GM23338 (cell line): ENCODE measurements at regions not wholly inside any gene's neighbourhood (a gene's known extent, or its start where the extent isn't known, plus 50 kb on each side); places are given as distances from the start of the nearest gene placed in this dataset.
A peak's percentile ranks its signal among the peaks of the same experiment; 100 is the strongest.

Source experiments
- ATAC-seq: fragments of 200-7000 bp; cut with Tn5 transposase; 3 replicates; pipeline ENCODE4 v1.9.1; 2020
- DNase-seq: peaks from one replicate; pipeline ENCODE4 v3.0.0-alpha.2; 2015; ENCODE audit warnings: low spot score
- H2AFZ ChIP-seq: fragments of 200-600 bp; sonication (generic); 2 replicates; pipeline ENCODE4 v1.8.0; 2016; ENCODE audit warnings: antibody characterized with exemption, mild to moderate bottlenecking, moderate library complexity
- H3F3A ChIP-seq: fragments of 200-600 bp; sonication (generic); replicated peaks from 2 replicates; pipeline ENCODE4 v1.8.0; 2017; ENCODE audit warnings: antibody characterized with exemption, mixed run types, low read depth
- H3K27ac ChIP-seq: fragments of 200-600 bp; sonication (generic); 2 replicates; pipeline ENCODE4 v1.6.1; 2016; ENCODE audit warnings: low read depth
- H3K27me3 ChIP-seq: fragments of 200-600 bp; sonication (generic); 2 replicates; pipeline ENCODE4 v1.8.0; 2016; ENCODE audit warnings: mild to moderate bottlenecking, mixed run types, moderate library complexity; ENCODE audit not compliant: insufficient read depth
- H3K36me3 ChIP-seq: fragments of 200-600 bp; sonication (generic); 2 replicates; pipeline ENCODE4 v1.8.0; 2016; ENCODE audit warnings: mild to moderate bottlenecking; ENCODE audit not compliant: insufficient read depth
- H3K4me1 ChIP-seq: fragments of 200-600 bp; sonication (generic); 2 replicates; pipeline ENCODE4 v1.8.0; 2016; ENCODE audit warnings: mild to moderate bottlenecking, moderate library complexity; ENCODE audit not compliant: insufficient read depth
- H3K4me2 ChIP-seq: fragments of 200-600 bp; sonication (generic); 2 replicates; pipeline ENCODE4 v1.7.1; 2017; ENCODE audit warnings: mixed run types
- H3K4me3 ChIP-seq: fragments of 200-600 bp; sonication (generic); 2 replicates; pipeline ENCODE4 v1.6.1; 2016; ENCODE audit warnings: mixed run types
- H3K79me2 ChIP-seq: fragments of 200-600 bp; sonication (generic); replicated peaks from 2 replicates; pipeline ENCODE4 v1.8.0; 2017; ENCODE audit warnings: mild to moderate bottlenecking; ENCODE audit not compliant: insufficient read depth
- H3K9me2 ChIP-seq: fragments of 200-600 bp; sonication (generic); 2 replicates; pipeline ENCODE4 v1.8.0; 2017; ENCODE audit not compliant: insufficient read depth
- H4K20me1 ChIP-seq: fragments of 200-600 bp; sonication (generic); replicated peaks from 2 replicates; pipeline ENCODE4 v1.8.0; 2017; ENCODE audit warnings: mild to moderate bottlenecking; ENCODE audit not compliant: insufficient read depth
- H3K27ac Mint-ChIP-seq: 2 replicates; pipeline ENCODE4 v1.8.0; 2020; ENCODE audit warnings: inconsistent platforms, mild to moderate bottlenecking, moderate library complexity, mixed read lengths
- H3K27me3 Mint-ChIP-seq: 3 replicates; pipeline ENCODE4 v1.8.0; 2022; ENCODE audit warnings: low read depth, mild to moderate bottlenecking, moderate library complexity, mixed read lengths, inconsistent platforms; ENCODE audit not compliant: insufficient read depth, poor library complexity
- H3K36me3 Mint-ChIP-seq: 3 replicates; pipeline ENCODE4 v1.8.0; 2021; ENCODE audit warnings: low read depth, mild to moderate bottlenecking, inconsistent platforms, moderate library complexity, mixed read lengths
- H3K4me1 Mint-ChIP-seq: 3 replicates; pipeline ENCODE4 v1.8.0; 2020; ENCODE audit warnings: mild to moderate bottlenecking, inconsistent platforms, mixed read lengths
- H3K4me3 Mint-ChIP-seq: 3 replicates; pipeline ENCODE4 v1.8.0; 2021; ENCODE audit warnings: moderate library complexity, mild to moderate bottlenecking, inconsistent platforms, mixed read lengths
- H3K9me3 Mint-ChIP-seq: 3 replicates; pipeline ENCODE4 v1.8.0; 2020; ENCODE audit warnings: moderate library complexity, mild to moderate bottlenecking, inconsistent platforms, mixed read lengths
- CREB1 ChIP-seq: fragments of 250-450 bp; sonication (Bioruptor Pico); IDR thresholded peaks from 2 replicates; pipeline ENCODE4 v1.5.0; 2020; ENCODE audit warnings: low read depth, mild to moderate bottlenecking, moderate library complexity
- EZH2 ChIP-seq: fragments of 200-600 bp; sonication (generic); IDR thresholded peaks from one replicate; pipeline ENCODE4 v1.8.0; 2017; ENCODE audit warnings: antibody characterized with exemption, mild to moderate bottlenecking, low read depth; ENCODE audit not compliant: unreplicated experiment
- EZH2phosphoT487 ChIP-seq: fragments of 200-600 bp; sonication (generic); IDR thresholded peaks from one replicate; pipeline ENCODE4 v1.8.1; 2018; ENCODE audit warnings: antibody characterized with exemption; ENCODE audit not compliant: unreplicated experiment
- JUNB ChIP-seq: IDR thresholded peaks from one replicate; pipeline ENCODE4 v1.6.1; 2016; ENCODE audit warnings: antibody characterized with exemption; ENCODE audit not compliant: unreplicated experiment
- NANOG ChIP-seq: IDR thresholded peaks from 2 replicates; pipeline ENCODE4 v1.6.1; 2016; ENCODE audit warnings: antibody characterized with exemption, borderline replicate concordance
- POLR2AphosphoS5 ChIP-seq: IDR thresholded peaks from 2 replicates; pipeline ENCODE4 v1.6.1; 2016; ENCODE audit warnings: antibody characterized with exemption, low read depth
- STAT1 ChIP-seq: IDR thresholded peaks from one replicate; pipeline ENCODE4 v1.6.1; 2016; ENCODE audit warnings: antibody characterized with exemption; ENCODE audit not compliant: unreplicated experiment
- ZNF114 ChIP-seq: fragments of 250-450 bp; sonication (Bioruptor Pico); IDR thresholded peaks from 2 replicates; pipeline ENCODE4 v1.5.0; 2020; ENCODE audit warnings: mild to moderate bottlenecking, moderate library complexity
- ZNF331 ChIP-seq: fragments of 250-450 bp; sonication (Bioruptor Pico); IDR thresholded peaks from 2 replicates; pipeline ENCODE4 v1.5.0; 2020; ENCODE audit warnings: low read depth, mild to moderate bottlenecking, moderate library complexity
- TF ChIP-seq, protein P1 (sequence below): fragments of 250-450 bp; sonication (Bioruptor Pico); IDR thresholded peaks from 2 replicates; pipeline ENCODE4 v1.5.0; 2020; ENCODE audit warnings: mild to moderate bottlenecking, moderate library complexity
- TF ChIP-seq, protein P2 (sequence below): IDR thresholded peaks from 2 replicates; pipeline ENCODE4 v1.6.1; 2016; ENCODE audit warnings: antibody characterized with exemption
- TF ChIP-seq, protein P3 (sequence below), 2 experiments: fragments of 200-600 bp in 1 of 2; sonication (generic) in 1 of 2; conservative IDR thresholded peaks; 2 replicates each; pipeline versions ENCODE4 v1.5.1 to v1.6.1; 2016 to 2017; ENCODE audit warnings: antibody characterized with exemption in 2 of 2, low read depth in 2 of 2, mild to moderate bottlenecking in 2 of 2, moderate library complexity in 1 of 2
- TF ChIP-seq, protein P4 (sequence below): IDR thresholded peaks from one replicate; pipeline ENCODE4 v1.6.1; 2018; ENCODE audit warnings: antibody characterized with exemption; ENCODE audit not compliant: unreplicated experiment

DNA sequence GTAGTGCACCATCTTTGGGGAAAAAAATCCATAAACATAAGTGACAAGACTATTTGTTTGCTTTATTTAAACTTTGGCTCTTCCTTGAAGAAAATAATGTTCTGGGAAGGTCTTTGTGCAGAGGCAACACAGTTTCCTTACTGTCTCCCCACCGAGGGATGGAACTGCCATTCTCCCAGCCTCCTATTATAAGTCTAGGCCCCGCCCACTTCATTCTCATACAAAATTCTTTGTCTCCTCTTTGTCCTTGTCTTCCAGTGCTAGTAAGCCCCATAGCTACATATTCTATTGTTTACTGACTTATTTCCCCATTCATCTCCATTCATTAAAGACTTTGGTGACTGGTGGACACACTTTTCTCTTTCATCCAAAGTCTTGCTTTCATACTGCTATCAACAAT, 316.5 kb upstream of the ROBO2 start:
- H3K4me1 Mint-ChIP-seq, result peaks cover 19% of the 10 kb centered on the region
- Histone ChIP-seq H3K27ac (no peak overlapping the region), H2AFZ (no peak overlapping the region), H3K4me1 (no peaks in the 10 kb centered on the region), H3K36me3 (no peaks in the 10 kb centered on the region), H3K9me2 (no peaks in the 10 kb centered on the region), H3K4me2 (no peak overlapping the region), H4K20me1 (no peaks in the 10 kb centered on the region), H3K79me2 (no peaks in the 10 kb centered on the region), H3K27me3 (no peaks in the 10 kb centered on the region), H3F3A (no peaks in the 10 kb centered on the region), H3K4me3 (no peak overlapping the region)
- H3K27ac Mint-ChIP-seq, result no peak overlapping the region
- H3K27me3 Mint-ChIP-seq, result peaks cover 1% of the 10 kb centered on the region
- DNase-seq (peak; percentile 41), ATAC-seq (no peak)
- no peaks in the 10 kb centered on the region for H3K36me3 Mint-ChIP-seq
- TF ChIP-seq, protein P1, sequence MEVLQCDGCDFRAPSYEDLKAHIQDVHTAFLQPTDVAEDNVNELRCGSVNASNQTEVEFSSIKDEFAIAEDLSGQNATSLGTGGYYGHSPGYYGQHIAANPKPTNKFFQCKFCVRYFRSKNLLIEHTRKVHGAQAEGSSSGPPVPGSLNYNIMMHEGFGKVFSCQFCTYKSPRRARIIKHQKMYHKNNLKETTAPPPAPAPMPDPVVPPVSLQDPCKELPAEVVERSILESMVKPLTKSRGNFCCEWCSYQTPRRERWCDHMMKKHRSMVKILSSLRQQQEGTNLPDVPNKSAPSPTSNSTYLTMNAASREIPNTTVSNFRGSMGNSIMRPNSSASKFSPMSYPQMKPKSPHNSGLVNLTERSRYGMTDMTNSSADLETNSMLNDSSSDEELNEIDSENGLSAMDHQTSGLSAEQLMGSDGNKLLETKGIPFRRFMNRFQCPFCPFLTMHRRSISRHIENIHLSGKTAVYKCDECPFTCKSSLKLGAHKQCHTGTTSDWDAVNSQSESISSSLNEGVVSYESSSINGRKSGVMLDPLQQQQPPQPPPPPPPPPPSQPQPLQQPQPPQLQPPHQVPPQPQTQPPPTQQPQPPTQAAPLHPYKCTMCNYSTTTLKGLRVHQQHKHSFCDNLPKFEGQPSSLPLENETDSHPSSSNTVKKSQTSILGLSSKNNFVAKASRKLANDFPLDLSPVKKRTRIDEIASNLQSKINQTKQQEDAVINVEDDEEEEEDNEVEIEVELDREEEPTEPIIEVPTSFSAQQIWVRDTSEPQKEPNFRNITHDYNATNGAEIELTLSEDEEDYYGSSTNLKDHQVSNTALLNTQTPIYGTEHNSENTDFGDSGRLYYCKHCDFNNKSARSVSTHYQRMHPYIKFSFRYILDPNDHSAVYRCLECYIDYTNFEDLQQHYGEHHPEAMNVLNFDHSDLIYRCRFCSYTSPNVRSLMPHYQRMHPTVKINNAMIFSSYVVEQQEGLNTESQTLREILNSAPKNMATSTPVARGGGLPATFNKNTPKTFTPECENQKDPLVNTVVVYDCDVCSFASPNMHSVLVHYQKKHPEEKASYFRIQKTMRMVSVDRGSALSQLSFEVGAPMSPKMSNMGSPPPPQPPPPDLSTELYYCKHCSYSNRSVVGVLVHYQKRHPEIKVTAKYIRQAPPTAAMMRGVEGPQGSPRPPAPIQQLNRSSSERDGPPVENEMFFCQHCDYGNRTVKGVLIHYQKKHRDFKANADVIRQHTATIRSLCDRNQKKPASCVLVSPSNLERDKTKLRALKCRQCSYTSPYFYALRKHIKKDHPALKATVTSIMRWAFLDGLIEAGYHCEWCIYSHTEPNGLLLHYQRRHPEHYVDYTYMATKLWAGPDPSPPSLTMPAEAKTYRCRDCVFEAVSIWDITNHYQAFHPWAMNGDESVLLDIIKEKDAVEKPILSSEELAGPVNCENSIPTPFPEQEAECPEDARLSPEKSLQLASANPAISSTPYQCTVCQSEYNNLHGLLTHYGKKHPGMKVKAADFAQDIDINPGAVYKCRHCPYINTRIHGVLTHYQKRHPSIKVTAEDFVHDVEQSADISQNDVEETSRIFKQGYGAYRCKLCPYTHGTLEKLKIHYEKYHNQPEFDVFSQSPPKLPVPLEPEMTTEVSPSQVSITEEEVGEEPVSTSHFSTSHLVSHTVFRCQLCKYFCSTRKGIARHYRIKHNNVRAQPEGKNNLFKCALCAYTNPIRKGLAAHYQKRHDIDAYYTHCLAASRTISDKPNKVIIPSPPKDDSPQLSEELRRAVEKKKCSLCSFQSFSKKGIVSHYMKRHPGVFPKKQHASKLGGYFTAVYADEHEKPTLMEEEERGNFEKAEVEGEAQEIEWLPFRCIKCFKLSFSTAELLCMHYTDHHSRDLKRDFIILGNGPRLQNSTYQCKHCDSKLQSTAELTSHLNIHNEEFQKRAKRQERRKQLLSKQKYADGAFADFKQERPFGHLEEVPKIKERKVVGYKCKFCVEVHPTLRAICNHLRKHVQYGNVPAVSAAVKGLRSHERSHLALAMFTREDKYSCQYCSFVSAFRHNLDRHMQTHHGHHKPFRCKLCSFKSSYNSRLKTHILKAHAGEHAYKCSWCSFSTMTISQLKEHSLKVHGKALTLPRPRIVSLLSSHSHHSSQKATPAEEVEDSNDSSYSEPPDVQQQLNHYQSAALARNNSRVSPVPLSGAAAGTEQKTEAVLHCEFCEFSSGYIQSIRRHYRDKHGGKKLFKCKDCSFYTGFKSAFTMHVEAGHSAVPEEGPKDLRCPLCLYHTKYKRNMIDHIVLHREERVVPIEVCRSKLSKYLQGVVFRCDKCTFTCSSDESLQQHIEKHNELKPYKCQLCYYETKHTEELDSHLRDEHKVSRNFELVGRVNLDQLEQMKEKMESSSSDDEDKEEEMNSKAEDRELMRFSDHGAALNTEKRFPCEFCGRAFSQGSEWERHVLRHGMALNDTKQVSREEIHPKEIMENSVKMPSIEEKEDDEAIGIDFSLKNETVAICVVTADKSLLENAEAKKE (CRISPR knock-in tag), result no peak
- TF ChIP-seq ZNF331 (CRISPR knock-in tag), result no peak
- TF ChIP-seq EZH2, result no peak
- no peak for TF ChIP-seq EZH2phosphoT487
- no peak for TF ChIP-seq ZNF114
- TF ChIP-seq NANOG, result no peak
- no peak for TF ChIP-seq STAT1
- no peak for TF ChIP-seq CREB1 (CRISPR knock-in tag)
- TF ChIP-seq, protein P2, sequence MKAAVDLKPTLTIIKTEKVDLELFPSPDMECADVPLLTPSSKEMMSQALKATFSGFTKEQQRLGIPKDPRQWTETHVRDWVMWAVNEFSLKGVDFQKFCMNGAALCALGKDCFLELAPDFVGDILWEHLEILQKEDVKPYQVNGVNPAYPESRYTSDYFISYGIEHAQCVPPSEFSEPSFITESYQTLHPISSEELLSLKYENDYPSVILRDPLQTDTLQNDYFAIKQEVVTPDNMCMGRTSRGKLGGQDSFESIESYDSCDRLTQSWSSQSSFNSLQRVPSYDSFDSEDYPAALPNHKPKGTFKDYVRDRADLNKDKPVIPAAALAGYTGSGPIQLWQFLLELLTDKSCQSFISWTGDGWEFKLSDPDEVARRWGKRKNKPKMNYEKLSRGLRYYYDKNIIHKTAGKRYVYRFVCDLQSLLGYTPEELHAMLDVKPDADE, result no peak
- TF ChIP-seq, protein P3, sequence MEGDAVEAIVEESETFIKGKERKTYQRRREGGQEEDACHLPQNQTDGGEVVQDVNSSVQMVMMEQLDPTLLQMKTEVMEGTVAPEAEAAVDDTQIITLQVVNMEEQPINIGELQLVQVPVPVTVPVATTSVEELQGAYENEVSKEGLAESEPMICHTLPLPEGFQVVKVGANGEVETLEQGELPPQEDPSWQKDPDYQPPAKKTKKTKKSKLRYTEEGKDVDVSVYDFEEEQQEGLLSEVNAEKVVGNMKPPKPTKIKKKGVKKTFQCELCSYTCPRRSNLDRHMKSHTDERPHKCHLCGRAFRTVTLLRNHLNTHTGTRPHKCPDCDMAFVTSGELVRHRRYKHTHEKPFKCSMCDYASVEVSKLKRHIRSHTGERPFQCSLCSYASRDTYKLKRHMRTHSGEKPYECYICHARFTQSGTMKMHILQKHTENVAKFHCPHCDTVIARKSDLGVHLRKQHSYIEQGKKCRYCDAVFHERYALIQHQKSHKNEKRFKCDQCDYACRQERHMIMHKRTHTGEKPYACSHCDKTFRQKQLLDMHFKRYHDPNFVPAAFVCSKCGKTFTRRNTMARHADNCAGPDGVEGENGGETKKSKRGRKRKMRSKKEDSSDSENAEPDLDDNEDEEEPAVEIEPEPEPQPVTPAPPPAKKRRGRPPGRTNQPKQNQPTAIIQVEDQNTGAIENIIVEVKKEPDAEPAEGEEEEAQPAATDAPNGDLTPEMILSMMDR (conservative IDR thresholded peaks at IDR 0.05; ENCODE audit: low read depth in 2 of 2), result no peak
- TF ChIP-seq, protein P4, sequence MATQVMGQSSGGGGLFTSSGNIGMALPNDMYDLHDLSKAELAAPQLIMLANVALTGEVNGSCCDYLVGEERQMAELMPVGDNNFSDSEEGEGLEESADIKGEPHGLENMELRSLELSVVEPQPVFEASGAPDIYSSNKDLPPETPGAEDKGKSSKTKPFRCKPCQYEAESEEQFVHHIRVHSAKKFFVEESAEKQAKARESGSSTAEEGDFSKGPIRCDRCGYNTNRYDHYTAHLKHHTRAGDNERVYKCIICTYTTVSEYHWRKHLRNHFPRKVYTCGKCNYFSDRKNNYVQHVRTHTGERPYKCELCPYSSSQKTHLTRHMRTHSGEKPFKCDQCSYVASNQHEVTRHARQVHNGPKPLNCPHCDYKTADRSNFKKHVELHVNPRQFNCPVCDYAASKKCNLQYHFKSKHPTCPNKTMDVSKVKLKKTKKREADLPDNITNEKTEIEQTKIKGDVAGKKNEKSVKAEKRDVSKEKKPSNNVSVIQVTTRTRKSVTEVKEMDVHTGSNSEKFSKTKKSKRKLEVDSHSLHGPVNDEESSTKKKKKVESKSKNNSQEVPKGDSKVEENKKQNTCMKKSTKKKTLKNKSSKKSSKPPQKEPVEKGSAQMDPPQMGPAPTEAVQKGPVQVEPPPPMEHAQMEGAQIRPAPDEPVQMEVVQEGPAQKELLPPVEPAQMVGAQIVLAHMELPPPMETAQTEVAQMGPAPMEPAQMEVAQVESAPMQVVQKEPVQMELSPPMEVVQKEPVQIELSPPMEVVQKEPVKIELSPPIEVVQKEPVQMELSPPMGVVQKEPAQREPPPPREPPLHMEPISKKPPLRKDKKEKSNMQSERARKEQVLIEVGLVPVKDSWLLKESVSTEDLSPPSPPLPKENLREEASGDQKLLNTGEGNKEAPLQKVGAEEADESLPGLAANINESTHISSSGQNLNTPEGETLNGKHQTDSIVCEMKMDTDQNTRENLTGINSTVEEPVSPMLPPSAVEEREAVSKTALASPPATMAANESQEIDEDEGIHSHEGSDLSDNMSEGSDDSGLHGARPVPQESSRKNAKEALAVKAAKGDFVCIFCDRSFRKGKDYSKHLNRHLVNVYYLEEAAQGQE, result no peak
- TF ChIP-seq JUNB, result no peak
- TF ChIP-seq POLR2AphosphoS5, result no peak
- H3K4me3 Mint-ChIP-seq, result no peak overlapping the region
- H3K9me3 Mint-ChIP-seq, result no peaks in the 10 kb centered on the region
